ENCODE measurements at regions not wholly inside any gene's neighbourhood (a gene's known extent, or its start where the extent isn't known, plus 50 kb on each side); places are given as distances from the start of the nearest gene placed in this dataset.
"Not testable (repeated sequence)": the region's sequence is repeated elsewhere in the genome, so short reads cannot be mapped to it uniquely, and the experiment has no call there.

DNA sequence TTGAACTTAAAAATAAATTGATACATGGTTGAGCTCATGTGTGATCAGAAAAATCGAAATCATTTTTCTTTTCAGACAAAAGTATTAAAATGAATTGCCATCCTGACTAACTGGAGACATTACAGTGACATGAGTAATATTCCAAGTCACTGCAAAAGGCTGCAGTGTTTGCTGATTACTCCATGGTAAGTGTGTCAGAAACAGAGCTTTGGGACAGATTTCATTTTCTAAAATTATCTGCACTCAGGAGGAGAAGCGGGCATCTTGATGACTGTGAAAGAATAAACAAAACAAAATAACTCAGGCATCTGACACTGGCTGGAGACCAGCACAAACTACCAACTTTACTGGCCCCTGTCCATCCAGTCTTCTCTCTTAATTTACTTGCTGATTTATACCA lies 312.3 kb upstream of the PIK3C3 start:
- TF ChIP-seq, protein P1, sequence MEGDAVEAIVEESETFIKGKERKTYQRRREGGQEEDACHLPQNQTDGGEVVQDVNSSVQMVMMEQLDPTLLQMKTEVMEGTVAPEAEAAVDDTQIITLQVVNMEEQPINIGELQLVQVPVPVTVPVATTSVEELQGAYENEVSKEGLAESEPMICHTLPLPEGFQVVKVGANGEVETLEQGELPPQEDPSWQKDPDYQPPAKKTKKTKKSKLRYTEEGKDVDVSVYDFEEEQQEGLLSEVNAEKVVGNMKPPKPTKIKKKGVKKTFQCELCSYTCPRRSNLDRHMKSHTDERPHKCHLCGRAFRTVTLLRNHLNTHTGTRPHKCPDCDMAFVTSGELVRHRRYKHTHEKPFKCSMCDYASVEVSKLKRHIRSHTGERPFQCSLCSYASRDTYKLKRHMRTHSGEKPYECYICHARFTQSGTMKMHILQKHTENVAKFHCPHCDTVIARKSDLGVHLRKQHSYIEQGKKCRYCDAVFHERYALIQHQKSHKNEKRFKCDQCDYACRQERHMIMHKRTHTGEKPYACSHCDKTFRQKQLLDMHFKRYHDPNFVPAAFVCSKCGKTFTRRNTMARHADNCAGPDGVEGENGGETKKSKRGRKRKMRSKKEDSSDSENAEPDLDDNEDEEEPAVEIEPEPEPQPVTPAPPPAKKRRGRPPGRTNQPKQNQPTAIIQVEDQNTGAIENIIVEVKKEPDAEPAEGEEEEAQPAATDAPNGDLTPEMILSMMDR (IDR thresholded peaks at IDR 0.05) = no peak
- TF ChIP-seq POLR2AphosphoS5 (IDR thresholded peaks at IDR 0.05) = no peak
- no peak for TF ChIP-seq POLR2A (IDR thresholded peaks at IDR 0.05)
- no peak for TF ChIP-seq EP300 (IDR thresholded peaks at IDR 0.05)
- intact Hi-C loops (cut with DNase I) = no loop called here
- WGBS, 2 donors = 51 to 64% methylated on average over 2 of the region's 2 CpGs

DNA sequence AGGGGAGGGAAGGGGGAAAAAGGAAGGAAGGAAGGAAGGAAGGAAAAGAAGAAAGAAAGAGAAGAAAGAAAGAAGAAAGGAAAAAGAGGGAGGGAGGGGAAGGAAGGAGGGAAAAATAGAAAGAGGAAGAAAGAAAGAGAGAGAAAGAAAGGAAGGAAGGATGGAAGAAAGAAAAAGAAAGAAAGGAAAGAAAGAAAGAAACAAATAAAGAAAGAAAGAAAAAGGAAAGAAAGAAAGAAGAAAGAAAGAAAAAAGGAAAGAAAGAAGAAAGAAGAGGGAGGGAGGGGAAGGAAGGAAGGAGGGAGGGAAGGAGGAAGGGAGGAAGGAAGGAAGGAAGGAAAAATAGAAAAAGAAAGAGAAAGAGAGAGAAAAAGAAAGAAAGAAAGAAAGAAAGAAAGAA lies 315.8 kb upstream of the PIK3C3 start:
- TF ChIP-seq POLR2AphosphoS5 (IDR thresholded peaks at IDR 0.05) = no peak
- TF ChIP-seq EP300 (IDR thresholded peaks at IDR 0.05) = no peak
- TF ChIP-seq, protein P1 (IDR thresholded peaks at IDR 0.05) = no peak
- TF ChIP-seq POLR2A (IDR thresholded peaks at IDR 0.05) = no peak
- H3K4me1 ChIP-seq = no peaks in the 10 kb centered on the region
- intact Hi-C loops (cut with DNase I) = no loop called here
- no peaks in the 10 kb centered on the region for H3K36me3 ChIP-seq
- H3K27me3 ChIP-seq = no peaks in the 10 kb centered on the region
- no peak overlapping the region for H3K27ac ChIP-seq
- no peak for DNase-seq
- no peaks in the 10 kb centered on the region for H3K9me3 ChIP-seq
- no peak overlapping the region for H3K4me3 ChIP-seq

More for the DNA sequence above, 312.3 kb upstream of the PIK3C3 start:
- no peaks in the 10 kb centered on the region for H3K9me3 ChIP-seq
- H3K36me3 ChIP-seq = no peaks in the 10 kb centered on the region
- no peaks in the 10 kb centered on the region for H3K27me3 ChIP-seq
- no peaks in the 10 kb centered on the region for H3K4me1 ChIP-seq
- no peak for DNase-seq
- H3K4me3 ChIP-seq = no peak overlapping the region
- H3K27ac ChIP-seq = no peak overlapping the region

DNA sequence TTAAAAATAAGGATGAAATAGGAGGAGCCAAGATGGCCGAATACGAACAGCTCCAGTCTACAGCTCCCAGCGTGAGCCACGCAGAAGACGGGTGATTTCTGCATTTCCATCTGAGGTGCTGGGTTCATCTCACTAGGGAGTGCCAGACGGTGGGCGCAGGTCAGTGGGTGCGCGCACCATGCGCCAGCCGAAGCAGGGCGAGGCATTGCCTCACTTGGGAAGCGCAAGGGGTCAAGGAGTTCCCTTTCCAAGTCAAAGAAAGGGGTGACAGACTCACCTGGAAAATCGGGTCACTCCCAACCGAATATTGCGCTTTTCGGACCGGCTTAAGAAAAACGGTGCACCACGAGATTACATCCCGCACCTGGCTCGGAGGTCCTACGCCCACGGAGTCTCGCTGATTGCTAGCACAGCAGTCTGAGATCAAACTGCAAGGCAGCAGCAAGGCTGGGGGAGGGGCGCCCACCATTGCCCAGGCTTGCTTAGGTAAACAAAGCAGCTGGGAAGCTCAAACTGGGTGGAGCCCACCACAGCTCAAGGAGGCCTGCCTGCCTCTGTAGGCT lies 323.2 kb upstream of the PIK3C3 start:
- WGBS, 2 donors = 71 to 91% methylated on average over 26 of the region's 26 CpGs
- H3K9me3 ChIP-seq; H3K4me3 ChIP-seq; H3K27me3 ChIP-seq; H3K4me1 ChIP-seq; H3K36me3 ChIP-seq; intact Hi-C loops (cut with DNase I); H3K27ac ChIP-seq; DNase-seq: not testable (repeated sequence)

DNA sequence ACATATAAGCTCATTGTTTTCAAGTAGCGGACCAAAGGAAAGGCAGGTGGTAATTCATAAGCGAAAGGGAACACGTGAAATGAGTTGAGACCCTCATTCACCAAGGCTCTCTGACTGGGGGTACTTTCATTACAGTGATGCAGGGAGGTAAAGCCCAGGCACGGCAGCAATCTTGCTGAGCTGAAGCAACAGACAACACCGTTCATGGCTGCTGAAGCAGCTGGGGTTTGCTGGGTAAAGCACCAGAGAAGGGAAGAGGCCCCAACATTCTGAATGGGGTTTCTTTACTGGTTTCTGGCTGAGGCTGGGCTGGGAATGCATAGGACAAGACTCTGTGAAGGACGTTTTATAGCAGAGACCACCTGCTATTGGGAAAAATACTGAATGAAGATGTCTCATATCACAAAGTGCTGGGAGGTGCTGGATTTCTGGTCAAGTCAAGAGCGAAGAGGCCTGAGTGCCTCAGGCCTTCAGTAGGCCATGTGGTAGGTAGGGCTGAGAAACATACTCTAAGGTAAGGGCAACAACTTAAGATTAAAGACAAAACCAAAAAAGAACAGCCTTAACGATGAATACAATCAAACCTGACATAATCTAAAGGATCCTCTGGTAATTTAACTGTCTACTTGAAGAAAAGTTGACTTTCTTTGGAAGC lies 324.7 kb upstream of the PIK3C3 start:
- H3K36me3 ChIP-seq = no peaks in the 10 kb centered on the region

DNA sequence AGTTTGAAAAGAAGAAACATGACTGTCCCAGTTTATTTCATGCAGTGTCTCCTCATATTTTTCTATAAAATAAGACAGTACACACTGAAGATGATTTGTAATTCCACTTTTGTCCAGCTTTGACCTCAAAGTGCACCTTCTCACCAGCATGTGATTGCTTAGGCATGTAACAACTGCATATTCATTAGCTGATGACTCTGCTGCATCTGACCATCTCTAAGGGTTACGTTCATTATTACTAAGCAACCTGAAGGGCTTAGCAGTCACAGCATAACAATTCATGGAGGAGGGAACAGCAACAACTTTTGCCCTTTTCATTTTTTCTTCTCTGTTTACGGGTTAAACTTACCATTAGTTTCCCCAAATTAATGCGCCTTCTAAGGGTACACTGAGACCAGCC lies 330.6 kb upstream of the PIK3C3 start:
- TF ChIP-seq, protein P1 (IDR thresholded peaks at IDR 0.05) = no peak
- TF ChIP-seq POLR2A (IDR thresholded peaks at IDR 0.05) (no peak), POLR2AphosphoS5 (IDR thresholded peaks at IDR 0.05) (no peak), EP300 (IDR thresholded peaks at IDR 0.05) (no peak)
- no peaks in the 10 kb centered on the region for H3K9me3 ChIP-seq
- no peak for DNase-seq
- H3K4me3 ChIP-seq = no peak overlapping the region
- H3K36me3 ChIP-seq = no peaks in the 10 kb centered on the region
- intact Hi-C loops (cut with DNase I) = no loop called here
- no peak overlapping the region for H3K27ac ChIP-seq
- no peaks in the 10 kb centered on the region for H3K4me1 ChIP-seq
- WGBS, 2 donors = 91 to 93% methylated on average over 3 of the region's 3 CpGs
- no peaks in the 10 kb centered on the region for H3K27me3 ChIP-seq

More for the DNA sequence above, 324.7 kb upstream of the PIK3C3 start:
- H3K27ac ChIP-seq = no peak overlapping the region
- TF ChIP-seq, protein P1 (IDR thresholded peaks at IDR 0.05) = no peak
- no peak for TF ChIP-seq POLR2A (IDR thresholded peaks at IDR 0.05)
- TF ChIP-seq EP300 (IDR thresholded peaks at IDR 0.05) = no peak
- no peak for TF ChIP-seq POLR2AphosphoS5 (IDR thresholded peaks at IDR 0.05)
- H3K9me3 ChIP-seq = no peaks in the 10 kb centered on the region
- DNase-seq = no peak
- H3K4me3 ChIP-seq = no peak overlapping the region
- H3K4me1 ChIP-seq = no peaks in the 10 kb centered on the region
- no peaks in the 10 kb centered on the region for H3K27me3 ChIP-seq
- intact Hi-C loops (cut with DNase I) = no loop called here
- WGBS, 2 donors = 84 to 91% methylated on average over 8 of the region's 8 CpGs

All from sigmoid colon (tissue), 6 donors.